ENCODE measurements at regions not wholly inside any gene's neighbourhood (a gene's known extent, or its start where the extent isn't known, plus 50 kb on each side); places are given as distances from the start of the nearest gene placed in this dataset.

GRCh38 chr2:142467321-142467720, 336.5 kb upstream of the LRP1B start:
- TF ChIP-seq CTCF (IDR thresholded peaks at IDR 0.05; ENCODE audit: low read depth, low read length, missing input control) = no peak
- TF ChIP-seq REST (IDR thresholded peaks at IDR 0.05) = no peak
